ENCODE measurements at regions not wholly inside any gene's neighbourhood (a gene's known extent, or its start where the extent isn't known, plus 50 kb on each side); places are given as distances from the start of the nearest gene placed in this dataset.

- TF ChIP-seq EMX1 (CRISPR knock-in tag; IDR thresholded peaks at IDR 0.05) (no peak), AR (CRISPR knock-in tag; IDR thresholded peaks at IDR 0.05) (no peak), E2F4 (CRISPR knock-in tag; IDR thresholded peaks at IDR 0.05; ENCODE audit: borderline replicate concordance, low read depth) (no peak), NFYB (CRISPR knock-in tag; conservative IDR thresholded peaks at IDR 0.05; ENCODE audit: low read depth) (no peak)
Observed at GRCh38 chr17:12310811-12311210, 290.1 kb downstream of the MAP2K4 start (continued).

- H3K4me3 Mint-ChIP-seq, result no peak overlapping the region
- H3K36me3 Mint-ChIP-seq, result peaks cover 28% of the 10 kb centered on the region
- no peaks in the 10 kb centered on the region; the same call in 1 of the 2 replicates for H3K27me3 Mint-ChIP-seq (ENCODE audit: low read depth)
- DNase-seq (ENCODE audit: low spot score) (no peak), ATAC-seq (no peak)
- ChIA-PET POLR2A (no interaction called here), CTCF (no interaction called here)
- H3K27ac Mint-ChIP-seq, result no peak overlapping the region
- TF ChIP-seq ZNF425 (CRISPR knock-in tag; conservative IDR thresholded peaks at IDR 0.05) (no peak), ATF2 (CRISPR knock-in tag; IDR thresholded peaks at IDR 0.05; ENCODE audit: borderline replicate concordance, low read depth) (no peak), PRDM15 (CRISPR knock-in tag; IDR thresholded peaks at IDR 0.05) (no peak), FOXP1 (CRISPR knock-in tag; IDR thresholded peaks at IDR 0.05; ENCODE audit: borderline replicate concordance) (no peak), MYBL2 (CRISPR knock-in tag; IDR thresholded peaks at IDR 0.05) (no peak), MAX (CRISPR knock-in tag; IDR thresholded peaks at IDR 0.05) (no peak), TEAD1 (CRISPR knock-in tag; IDR thresholded peaks at IDR 0.05) (no peak)
- peaks cover 39% of the 10 kb centered on the region for H3K9me3 Mint-ChIP-seq
- H3K4me1 Mint-ChIP-seq, result 0 out of 2 replicates have a peak, but pooled peaks cover 3% of the 10 kb centered on the region
Observed at GRCh38 chr17:12312692-12313091, 292.0 kb downstream of the MAP2K4 start.

GRCh38 chr17:12313786-12314185, 293.1 kb downstream of the MAP2K4 start:
- H3K27me3 Mint-ChIP-seq (ENCODE audit: low read depth), result no peaks in the 10 kb centered on the region; the same call in 1 of the 2 replicates
- H3K9me3 Mint-ChIP-seq, result peaks cover 39% of the 10 kb centered on the region
- peaks cover 28% of the 10 kb centered on the region for H3K36me3 Mint-ChIP-seq
- 0 out of 2 replicates have a peak overlapping the region, but pooled peaks have one; percentile 15 for H3K27ac Mint-ChIP-seq
- DNase-seq (ENCODE audit: low spot score), result no peak
- TF ChIP-seq CREM (CRISPR knock-in tag; IDR thresholded peaks at IDR 0.05) (no peak), CTCF (IDR thresholded peaks at IDR 0.05) (no peak), ZBTB21 (CRISPR knock-in tag; IDR thresholded peaks at IDR 0.05; ENCODE audit: borderline replicate concordance) (no peak), ZNF219 (CRISPR knock-in tag; IDR thresholded peaks at IDR 0.05; ENCODE audit: borderline replicate concordance) (no peak), IRF1 (CRISPR knock-in tag; IDR thresholded peaks at IDR 0.05) (no peak), ESRRA (CRISPR knock-in tag; IDR thresholded peaks at IDR 0.05; ENCODE audit: borderline replicate concordance) (no peak), SOX15 (CRISPR knock-in tag; IDR thresholded peaks at IDR 0.05) (no peak)
- ATAC-seq, result no peak
- no peak overlapping the region for H3K4me3 Mint-ChIP-seq
- ChIA-PET CTCF (no interaction called here), POLR2A (interaction anchor here (1.1 kb wide), 1 partner anchor 11 kb away, joined by 3 read pairs; no protein-coding TSS in a partner anchor)
- H3K4me1 Mint-ChIP-seq, result 0 out of 2 replicates have a peak, but pooled peaks cover 3% of the 10 kb centered on the region

All from WTC11 (cell line).